ENCODE measurements at regions not wholly inside any gene's neighbourhood (a gene's known extent, or its start where the extent isn't known, plus 50 kb on each side); places are given as distances from the start of the nearest gene placed in this dataset.
"Not testable (repeated sequence)": the region's sequence is repeated elsewhere in the genome, so short reads cannot be mapped to it uniquely, and the experiment has no call there.

GRCh38 chr14:83887866-83888265, 1642.1 kb upstream of the FLRT2 start:
- ATAC-seq (no peak), FAIRE-seq (no peak), DNase-seq (no peak)
- Histone ChIP-seq H3K4me3 (no peak overlapping the region), H3K9me3 (no peaks in the 10 kb centered on the region), H3K27ac (no peak overlapping the region), H3K27me3 (no peaks in the 10 kb centered on the region), H3K4me1 (no peaks in the 10 kb centered on the region), H3K36me3 (no peaks in the 10 kb centered on the region)
- 89 to 90% methylated on average over 1 of the region's 1 CpG for WGBS, 2 donors
- intact Hi-C loops (cut with DNase I) = no loop called here
- TF ChIP-seq CTCF (IDR thresholded peaks at IDR 0.05) = no peak

GRCh38 chr14:83893447-83893846, 1636.5 kb upstream of the FLRT2 start:
- ATAC-seq = no peak
- FAIRE-seq = no peak
- Histone ChIP-seq H3K4me3 (no peak overlapping the region), H3K36me3 (no peaks in the 10 kb centered on the region), H3K27ac (no peak overlapping the region), H3K27me3 (no peaks in the 10 kb centered on the region), H3K9me3 (no peaks in the 10 kb centered on the region), H3K4me1 (no peaks in the 10 kb centered on the region)
- DNase-seq = no peak
- TF ChIP-seq CTCF (IDR thresholded peaks at IDR 0.05) = no peak
- intact Hi-C loops (cut with DNase I) = no loop called here

- ATAC-seq (no peak), FAIRE-seq (no peak), DNase-seq (no peak)
- Histone ChIP-seq H3K9me3 (no peaks in the 10 kb centered on the region), H3K36me3 (no peaks in the 10 kb centered on the region), H3K27me3 (no peaks in the 10 kb centered on the region), H3K4me3 (no peak overlapping the region), H3K4me1 (no peaks in the 10 kb centered on the region), H3K27ac (no peak overlapping the region)
- intact Hi-C loops (cut with DNase I) = no loop called here
- no peak for TF ChIP-seq CTCF (IDR thresholded peaks at IDR 0.05)
Observed at GRCh38 chr14:83894568-83894967, 1635.4 kb upstream of the FLRT2 start.

GRCh38 chr14:83898558-83898957, 1631.4 kb upstream of the FLRT2 start:
- FAIRE-seq; H3K27ac ChIP-seq; DNase-seq; H3K36me3 ChIP-seq; H3K4me1 ChIP-seq; intact Hi-C loops (cut with DNase I); H3K27me3 ChIP-seq; H3K9me3 ChIP-seq; ATAC-seq; H3K4me3 ChIP-seq: not testable (repeated sequence)
- WGBS, 2 donors = 82 to 86% methylated on average over 2 of the region's 2 CpGs

GRCh38 chr14:83899706-83900105, 1630.2 kb upstream of the FLRT2 start:
- no peak overlapping the region for H3K27ac ChIP-seq

More at GRCh38 chr14:83899706-83900105, 1630.2 kb upstream of the FLRT2 start:
- 92 to 98% methylated on average over 3 of the region's 3 CpGs for WGBS, 2 donors
- Histone ChIP-seq H3K4me1 (no peaks in the 10 kb centered on the region), H3K9me3 (no peaks in the 10 kb centered on the region), H3K27me3 (no peaks in the 10 kb centered on the region), H3K36me3 (no peaks in the 10 kb centered on the region), H3K4me3 (no peak overlapping the region)
- intact Hi-C loops (cut with DNase I) = no loop called here
- ATAC-seq (no peak), FAIRE-seq (no peak), DNase-seq (no peak)
- TF ChIP-seq CTCF (IDR thresholded peaks at IDR 0.05) = no peak
